Keratinocyte (primary cell): ENCODE measurements at regions not wholly inside any gene's neighbourhood (a gene's known extent, or its start where the extent isn't known, plus 50 kb on each side); places are given as distances from the start of the nearest gene placed in this dataset.

Experiments
- CTCF ChIP-seq, 3 experiments: IDR thresholded peaks in 1 of 3; conservative IDR thresholded peaks in 1 of 3; optimal IDR thresholded peaks in 1 of 3; 2 replicates in 2 of 3; 3 replicates in 1 of 3; pipeline versions ENCODE3 to v1.5.1; 2011; ENCODE audit warnings: low read length in 3 of 3, mild to moderate bottlenecking in 3 of 3, moderate library complexity in 2 of 3, control low read depth in 1 of 3, inconsistent platforms in 1 of 3; ENCODE audit not compliant: insufficient read depth in 2 of 3; ENCODE audit errors: extremely low read depth in 1 of 3
- EZH2 ChIP-seq: IDR thresholded peaks from one replicate; pipeline ENCODE4 v1.6.1; 2012; ENCODE audit warnings: inconsistent platforms, mild to moderate bottlenecking, low read length, moderate library complexity

- TF ChIP-seq CTCF (optimal IDR thresholded peaks at IDR 0.05 in 1 of 3, IDR thresholded peaks at IDR 0.05 in 1 of 3, conservative IDR thresholded peaks at IDR 0.05 in 1 of 3; ENCODE audit: extremely low read depth in 1 of 3, insufficient read depth in 2 of 3, low read length in 3 of 3) (no peak), EZH2 (no peak)
Observed at GRCh38 chr3:135311699-135312098, 516.6 kb downstream of the EPHB1 start.
